Effector memory CD4-positive, alpha-beta T cell (primary cell): ENCODE measurements at regions not wholly inside any gene's neighbourhood (a gene's known extent, or its start where the extent isn't known, plus 50 kb on each side); places are given as distances from the start of the nearest gene placed in this dataset.

Experiments used
- DNase-seq, 3 donors: peaks; one replicate each; pipeline ENCODE4 v3.0.0-alpha.2; 2020
- H3K27ac ChIP-seq: 2 replicates; pipeline ENCODE4 v1.7.0; 2013; ENCODE audit warnings: mild to moderate bottlenecking, low read length, moderate library complexity; ENCODE audit not compliant: insufficient read depth, poor library complexity, severe bottlenecking
- H3K27me3 ChIP-seq: replicated peaks from 2 replicates; pipeline ENCODE4 v1.7.0; 2013; ENCODE audit warnings: mild to moderate bottlenecking, low read length; ENCODE audit not compliant: insufficient read depth, control insufficient read depth, poor library complexity, severe bottlenecking
- H3K36me3 ChIP-seq: 2 replicates; pipeline ENCODE4 v1.7.0; 2013; ENCODE audit warnings: mild to moderate bottlenecking, low read length, moderate library complexity; ENCODE audit not compliant: control insufficient read depth, insufficient read depth
- H3K4me1 ChIP-seq: 2 replicates; pipeline ENCODE4 v1.7.0; 2013; ENCODE audit warnings: low read length, mild to moderate bottlenecking; ENCODE audit not compliant: control insufficient read depth, insufficient read depth, poor library complexity, severe bottlenecking
- H3K4me3 ChIP-seq: 2 replicates; pipeline ENCODE4 v1.7.0; 2013; ENCODE audit warnings: low read length, low read depth, mild to moderate bottlenecking; ENCODE audit not compliant: insufficient read depth, poor library complexity, severe bottlenecking
- H3K9me3 ChIP-seq: 2 replicates; pipeline ENCODE4 v1.7.0; 2013; ENCODE audit warnings: mild to moderate bottlenecking, low read length, moderate library complexity; ENCODE audit not compliant: control insufficient read depth

GRCh38 chr2:2703172-2703571, 372.1 kb upstream of the MYT1L start:
- Histone ChIP-seq H3K36me3 (no peaks in the 10 kb centered on the region), H3K4me1 (no peaks in the 10 kb centered on the region), H3K27ac (no peak overlapping the region), H3K27me3 (no peaks in the 10 kb centered on the region), H3K9me3 (no peaks in the 10 kb centered on the region), H3K4me3 (no peak overlapping the region)
- no peak for DNase-seq

GRCh38 chr2:2702385-2702784, 371.3 kb upstream of the MYT1L start:
- H3K9me3 ChIP-seq = no peaks in the 10 kb centered on the region

GRCh38 chr2:2701813-2702212, 370.7 kb upstream of the MYT1L start:
- no peak overlapping the region for H3K27ac ChIP-seq
- H3K4me1 ChIP-seq = no peaks in the 10 kb centered on the region
- no peaks in the 10 kb centered on the region for H3K9me3 ChIP-seq

More at GRCh38 chr2:2702385-2702784, 371.3 kb upstream of the MYT1L start:
- H3K27ac ChIP-seq = no peak overlapping the region
- no peak for DNase-seq
- H3K27me3 ChIP-seq = no peaks in the 10 kb centered on the region
- no peaks in the 10 kb centered on the region for H3K36me3 ChIP-seq
- no peak overlapping the region for H3K4me3 ChIP-seq
- no peaks in the 10 kb centered on the region for H3K4me1 ChIP-seq

GRCh38 chr2:2701176-2701781, 370.2 kb upstream of the MYT1L start:
- H3K4me3 ChIP-seq = no peak overlapping the region
- no peak for DNase-seq
- no peak overlapping the region for H3K27ac ChIP-seq
- no peaks in the 10 kb centered on the region for H3K36me3 ChIP-seq
- no peaks in the 10 kb centered on the region for H3K27me3 ChIP-seq
- H3K9me3 ChIP-seq = no peaks in the 10 kb centered on the region
- no peaks in the 10 kb centered on the region for H3K4me1 ChIP-seq

More at GRCh38 chr2:2701813-2702212, 370.7 kb upstream of the MYT1L start:
- Histone ChIP-seq H3K36me3 (no peaks in the 10 kb centered on the region), H3K4me3 (no peak overlapping the region), H3K27me3 (no peaks in the 10 kb centered on the region)
- DNase-seq = no peak

GRCh38 chr2:2699121-2699505, 368.0 kb upstream of the MYT1L start:
- no peaks in the 10 kb centered on the region for H3K27me3 ChIP-seq
- no peak overlapping the region for H3K27ac ChIP-seq
- no peak for DNase-seq
- no peaks in the 10 kb centered on the region for H3K36me3 ChIP-seq
- no peaks in the 10 kb centered on the region for H3K4me1 ChIP-seq
- H3K4me3 ChIP-seq = no peak overlapping the region
- no peaks in the 10 kb centered on the region for H3K9me3 ChIP-seq

- Histone ChIP-seq H3K4me3 (no peak overlapping the region), H3K9me3 (no peaks in the 10 kb centered on the region), H3K4me1 (no peaks in the 10 kb centered on the region), H3K27ac (no peak overlapping the region), H3K36me3 (no peaks in the 10 kb centered on the region), H3K27me3 (no peaks in the 10 kb centered on the region)
- DNase-seq = no peak
These were observed 367.4 kb upstream of the MYT1L start for GRCh38 chr2:2698182-2699120.

- H3K36me3 ChIP-seq = no peaks in the 10 kb centered on the region
- no peak overlapping the region for H3K4me3 ChIP-seq
- no peak for DNase-seq
- H3K27me3 ChIP-seq = no peaks in the 10 kb centered on the region
- no peaks in the 10 kb centered on the region for H3K4me1 ChIP-seq
- no peaks in the 10 kb centered on the region for H3K9me3 ChIP-seq
- no peak overlapping the region for H3K27ac ChIP-seq
These were observed 365.8 kb upstream of the MYT1L start for GRCh38 chr2:2696733-2697455.

GRCh38 chr2:2696325-2696724, 365.2 kb upstream of the MYT1L start:
- no peaks in the 10 kb centered on the region for H3K9me3 ChIP-seq

GRCh38 chr2:2694746-2695145, 363.7 kb upstream of the MYT1L start:
- no peaks in the 10 kb centered on the region for H3K9me3 ChIP-seq
- no peaks in the 10 kb centered on the region for H3K36me3 ChIP-seq
- H3K4me3 ChIP-seq = no peak overlapping the region
- DNase-seq = no peak
- H3K27me3 ChIP-seq = no peaks in the 10 kb centered on the region
- H3K27ac ChIP-seq = no peak overlapping the region
- no peaks in the 10 kb centered on the region for H3K4me1 ChIP-seq

More at GRCh38 chr2:2696325-2696724, 365.2 kb upstream of the MYT1L start:
- Histone ChIP-seq H3K36me3 (no peaks in the 10 kb centered on the region), H3K4me1 (no peaks in the 10 kb centered on the region), H3K27ac (no peak overlapping the region), H3K4me3 (no peak overlapping the region), H3K27me3 (no peaks in the 10 kb centered on the region)
- no peak for DNase-seq
